MCF 10A (cell line): ENCODE measurements at regions not wholly inside any gene's neighbourhood (a gene's known extent, or its start where the extent isn't known, plus 50 kb on each side); places are given as distances from the start of the nearest gene placed in this dataset.

Experiments used
- BruUV-seq: library from RNA; stranded (reverse); fragments of 400-500 nt; replicated peaks from 2 replicates; lab custom pipeline; 2021; lab: Mats Ljungman, UMichigan
- CTCF ChIA-PET: fragments of 300-600 bp; sonication (Branson Sonifier 250); formaldehyde crosslinking; extraction: SDS; loops from one replicate; lab custom pipeline; 2021; ENCODE audit warnings: antibody characterized with exemption, inconsistent platforms; lab: Yijun Ruan, JAX
- POLR2A ChIA-PET: fragments of 300-600, 350-650 bp; sonication (Branson Sonifier 250); formaldehyde crosslinking; extraction: SDS; loops from one replicate; lab custom pipeline; 2020; ENCODE audit warnings: antibody characterized with exemption, inconsistent platforms; lab: Yijun Ruan, JAX
- DNase-seq: peaks from one replicate; pipeline ENCODE4 v3.0.0-alpha.2; 2018; ENCODE audit not compliant: unreplicated experiment
- H3K27ac Mint-ChIP-seq: one replicate; pipeline ENCODE4 v1.8.0; 2022; ENCODE audit warnings: mild to moderate bottlenecking, low read depth, mixed read lengths; ENCODE audit not compliant: unreplicated experiment
- H3K27me3 Mint-ChIP-seq: one replicate; pipeline ENCODE4 v1.8.0; 2022; ENCODE audit warnings: mixed read lengths; ENCODE audit not compliant: insufficient read depth, unreplicated experiment
- H3K36me3 Mint-ChIP-seq: one replicate; pipeline ENCODE4 v1.8.0; 2022; ENCODE audit warnings: mild to moderate bottlenecking, moderate library complexity, mixed read lengths; ENCODE audit not compliant: insufficient read depth, unreplicated experiment
- H3K4me1 Mint-ChIP-seq: one replicate; pipeline ENCODE4 v1.8.0; 2022; ENCODE audit warnings: mixed read lengths; ENCODE audit not compliant: insufficient read depth, unreplicated experiment
- H3K4me3 Mint-ChIP-seq: one replicate; pipeline ENCODE4 v1.8.0; 2022; ENCODE audit warnings: mild to moderate bottlenecking, moderate library complexity, mixed read lengths; ENCODE audit not compliant: unreplicated experiment
- H3K9me3 Mint-ChIP-seq: one replicate; pipeline ENCODE4 v1.8.0; 2022; ENCODE audit warnings: mixed read lengths; ENCODE audit not compliant: unreplicated experiment
- intact Hi-C: fragments of 100-400 bp; cut with micrococcal nuclease; formaldehyde crosslinking; loops from 2 replicates; pipeline ENCODE4 v1.14.1; 2022
- TF ChIP-seq, protein P1 (sequence below): fragments of 200-600 bp; IDR thresholded peaks from one replicate; pipeline ENCODE4 v1.8.0; 2022; ENCODE audit warnings: antibody characterized with exemption, mild to moderate bottlenecking; ENCODE audit not compliant: unreplicated experiment

DNA sequence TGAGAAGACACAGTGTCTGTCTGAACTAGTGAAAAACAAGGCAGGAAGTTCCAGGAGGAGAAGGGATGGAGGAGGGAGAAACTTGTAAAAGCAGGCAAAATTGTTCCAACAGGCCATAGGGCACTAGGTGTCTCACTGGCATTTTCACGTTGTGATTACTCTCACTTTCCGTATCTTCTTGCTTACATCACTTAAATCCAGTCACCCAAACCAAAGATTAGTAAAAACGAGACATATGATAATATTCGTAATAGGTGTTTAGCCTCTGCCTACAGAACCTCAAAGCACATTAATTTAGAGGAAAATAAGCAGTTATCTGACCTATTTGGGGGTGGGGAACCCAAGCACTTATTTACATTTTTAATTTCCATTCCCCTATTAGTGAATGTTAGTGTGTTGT, 78.3 kb downstream of the POU3F3 start:
- ChIA-PET CTCF (interaction anchor here (1.4 kb wide), 1 partner anchor 9 kb away, joined by 3 read pairs; no protein-coding TSS in a partner anchor), POLR2A (no interaction called here)
- H3K4me1 Mint-ChIP-seq, result peaks cover 9% of the 10 kb centered on the region
- intact Hi-C loops, result no loop called here
- TF ChIP-seq, protein P1, sequence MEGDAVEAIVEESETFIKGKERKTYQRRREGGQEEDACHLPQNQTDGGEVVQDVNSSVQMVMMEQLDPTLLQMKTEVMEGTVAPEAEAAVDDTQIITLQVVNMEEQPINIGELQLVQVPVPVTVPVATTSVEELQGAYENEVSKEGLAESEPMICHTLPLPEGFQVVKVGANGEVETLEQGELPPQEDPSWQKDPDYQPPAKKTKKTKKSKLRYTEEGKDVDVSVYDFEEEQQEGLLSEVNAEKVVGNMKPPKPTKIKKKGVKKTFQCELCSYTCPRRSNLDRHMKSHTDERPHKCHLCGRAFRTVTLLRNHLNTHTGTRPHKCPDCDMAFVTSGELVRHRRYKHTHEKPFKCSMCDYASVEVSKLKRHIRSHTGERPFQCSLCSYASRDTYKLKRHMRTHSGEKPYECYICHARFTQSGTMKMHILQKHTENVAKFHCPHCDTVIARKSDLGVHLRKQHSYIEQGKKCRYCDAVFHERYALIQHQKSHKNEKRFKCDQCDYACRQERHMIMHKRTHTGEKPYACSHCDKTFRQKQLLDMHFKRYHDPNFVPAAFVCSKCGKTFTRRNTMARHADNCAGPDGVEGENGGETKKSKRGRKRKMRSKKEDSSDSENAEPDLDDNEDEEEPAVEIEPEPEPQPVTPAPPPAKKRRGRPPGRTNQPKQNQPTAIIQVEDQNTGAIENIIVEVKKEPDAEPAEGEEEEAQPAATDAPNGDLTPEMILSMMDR, result no peak
- DNase-seq, result no peak
- BruUV-seq, result no TSS peak
- H3K27ac Mint-ChIP-seq, result no peak overlapping the region
- no peaks in the 10 kb centered on the region for H3K9me3 Mint-ChIP-seq
- H3K4me3 Mint-ChIP-seq, result no peak overlapping the region
- H3K36me3 Mint-ChIP-seq, result peaks cover 5% of the 10 kb centered on the region
- no peaks in the 10 kb centered on the region for H3K27me3 Mint-ChIP-seq

DNA sequence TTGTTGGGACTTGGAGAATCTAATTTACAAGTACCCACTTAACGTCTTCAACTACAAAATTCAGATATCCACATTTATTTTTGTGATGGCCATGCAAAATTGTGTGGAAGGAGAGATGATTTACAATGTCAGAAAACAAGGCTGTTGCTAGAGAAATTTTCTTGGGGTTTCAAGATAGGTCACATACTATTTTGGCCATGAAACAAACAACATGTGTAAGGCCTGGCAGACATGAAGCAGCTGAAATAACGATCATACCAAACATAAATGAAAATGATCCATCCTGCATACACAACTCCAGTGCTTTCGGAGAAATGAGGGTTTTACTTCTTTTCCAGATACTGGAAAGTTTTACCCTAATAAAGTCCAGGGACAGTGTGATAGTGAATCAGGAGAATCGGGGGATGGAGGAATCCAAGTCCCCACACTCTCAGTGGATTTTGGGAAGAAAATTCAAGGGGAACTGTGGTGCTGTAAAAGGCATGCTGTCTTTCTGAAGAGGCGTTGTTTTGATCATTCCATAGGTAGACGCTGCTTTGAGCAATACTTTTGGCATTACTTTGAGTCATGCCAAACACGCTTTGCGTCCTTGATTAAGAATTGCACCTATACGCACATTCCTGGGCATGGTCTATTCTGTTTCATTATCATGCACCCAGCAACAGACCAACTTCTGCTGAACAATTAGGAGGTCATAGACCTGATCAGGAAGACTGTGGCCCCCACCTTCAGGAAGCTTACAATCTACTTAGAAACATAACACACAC, 79.4 kb downstream of the POU3F3 start:
- Mint-ChIP-seq H3K27ac (no peak overlapping the region), H3K4me3 (no peak overlapping the region), H3K36me3 (peaks cover 5% of the 10 kb centered on the region), H3K9me3 (no peaks in the 10 kb centered on the region), H3K4me1 (peaks cover 9% of the 10 kb centered on the region), H3K27me3 (no peaks in the 10 kb centered on the region)
- intact Hi-C loops, result no loop called here
- no peak for DNase-seq
- BruUV-seq, result no TSS peak
- CTCF ChIA-PET, result interaction anchor here (0.6 to 1.4 kb wide), 3 partner anchors 8 to 1697 kb away, joined by 3 read pairs; no protein-coding TSS in a partner anchor
- POLR2A ChIA-PET, result interaction anchor here (0.6 kb wide), 1 partner anchor 32 kb away, joined by 3 read pairs; no protein-coding TSS in a partner anchor
- TF ChIP-seq, protein P1, result no peak

DNA sequence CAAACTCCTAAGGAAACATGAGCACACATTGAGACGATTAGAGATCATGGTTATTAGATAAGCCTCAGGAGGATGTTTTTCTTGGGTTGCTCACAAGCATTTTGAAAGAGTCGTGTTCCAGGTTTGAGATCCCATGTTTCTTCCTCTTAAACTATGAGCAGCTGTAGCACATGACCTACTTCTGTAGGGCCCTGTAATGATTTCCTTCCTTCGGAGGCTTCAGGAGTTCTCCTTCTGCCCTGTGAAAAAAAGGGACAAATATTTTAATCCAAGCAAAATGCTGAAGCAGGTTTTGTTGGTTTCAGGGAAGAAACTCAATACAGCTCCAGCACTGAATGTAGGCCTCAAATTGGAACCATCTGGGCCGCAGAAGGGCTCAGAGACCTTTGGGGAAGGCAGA, 82.6 kb downstream of the POU3F3 start:
- no peak overlapping the region for H3K27ac Mint-ChIP-seq
- no peaks in the 10 kb centered on the region for H3K9me3 Mint-ChIP-seq
- intact Hi-C loops, result no loop called here
- ChIA-PET CTCF (interaction anchor here (0.6 to 1.7 kb wide), 3 partner anchors 8 to 62 kb away, joined by 3 to 13 read pairs (median 5); no protein-coding TSS in a partner anchor), POLR2A (no interaction called here)
- TF ChIP-seq, protein P1, result no peak
- no peak for DNase-seq
- H3K27me3 Mint-ChIP-seq, result no peaks in the 10 kb centered on the region
- no peak overlapping the region for H3K4me3 Mint-ChIP-seq
- peaks cover 5% of the 10 kb centered on the region for H3K4me1 Mint-ChIP-seq
- BruUV-seq, result no TSS peak
- H3K36me3 Mint-ChIP-seq, result peaks cover 3% of the 10 kb centered on the region

DNA sequence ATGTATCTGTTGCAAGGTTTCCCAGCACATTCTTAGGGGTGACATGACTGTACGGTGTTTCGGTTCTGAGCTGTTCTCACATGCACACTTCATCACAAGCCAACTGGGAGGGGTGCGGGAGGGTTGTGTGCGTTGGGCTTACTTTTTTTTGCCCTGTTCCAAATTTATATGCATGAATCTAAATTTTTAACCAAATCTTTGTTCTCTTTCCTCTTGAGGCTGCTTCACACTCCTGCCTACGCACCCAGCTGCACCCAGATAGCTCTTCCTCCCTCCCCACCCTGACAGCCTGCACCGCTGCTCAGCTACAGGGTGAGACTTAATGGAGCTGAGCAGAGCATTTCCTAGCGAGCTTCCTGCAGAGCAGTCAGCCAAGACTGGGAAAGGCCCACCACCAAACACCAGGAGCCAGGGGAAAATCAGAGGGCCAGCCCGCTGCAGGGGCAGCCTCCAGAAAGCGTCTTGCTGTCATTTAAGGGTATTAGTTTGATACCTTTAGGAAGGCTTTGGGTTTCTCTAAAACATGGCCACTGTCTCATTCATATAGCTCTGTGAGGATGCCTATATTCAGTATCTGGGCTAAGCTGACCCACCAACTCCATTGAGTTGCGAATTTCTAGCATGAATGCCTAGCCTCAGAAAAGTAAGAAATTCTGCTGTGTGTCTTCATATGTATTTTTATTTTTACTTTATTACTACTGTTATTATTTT, 84.5 kb downstream of the POU3F3 start:
- TF ChIP-seq, protein P1, result no peak
- Mint-ChIP-seq H3K4me1 (peaks cover 11% of the 10 kb centered on the region), H3K9me3 (no peaks in the 10 kb centered on the region), H3K36me3 (no peaks in the 10 kb centered on the region), H3K4me3 (no peak overlapping the region), H3K27ac (no peak overlapping the region), H3K27me3 (no peaks in the 10 kb centered on the region)
- POLR2A ChIA-PET, result no interaction called here
- no TSS peak for BruUV-seq
- CTCF ChIA-PET, result interaction anchor here (0.6 kb wide), 2 partner anchors 58 to 979 kb away, joined by 3 read pairs; no protein-coding TSS in a partner anchor
- no peak for DNase-seq
- intact Hi-C loops, result no loop called here
